ENCODE measurements at regions not wholly inside any gene's neighbourhood (a gene's known extent, or its start where the extent isn't known, plus 50 kb on each side); places are given as distances from the start of the nearest gene placed in this dataset. TPM values are rescaled to one million over a fixed set of nuclear protein-coding genes. Genes with fewer than 3 reads are reported as not detected.

GRCh38 chr7:39894904-39895303 lies 55.2 kb upstream of the CDK13 start:
- TF ChIP-seq CTCF (IDR thresholded peaks at IDR 0.05) (no peak), POLR2A (IDR thresholded peaks at IDR 0.05) (no peak), POLR2AphosphoS5 (IDR thresholded peaks at IDR 0.05; ENCODE audit: insufficient read depth in 1 of 2, low read depth in 1 of 2) (no peak)
- no peak overlapping the region for H3K4me3 ChIP-seq
- H3K9me3 ChIP-seq = no peaks in the 10 kb centered on the region
- intact Hi-C loops (cut with DNase I) = loop anchor here (10.0 kb wide), 1 partner anchor 160 kb away; no protein-coding TSS in a partner anchor
- H3K27me3 ChIP-seq = no peaks in the 10 kb centered on the region
- no peaks in the 10 kb centered on the region for H3K36me3 ChIP-seq
- DNase-seq (ENCODE audit: extremely low spot score in 2 of 2) = peak; percentile 42 to 43
- no peak overlapping the region for H3K27ac ChIP-seq
- no peaks in the 10 kb centered on the region for H3K4me1 ChIP-seq

- no peaks in the 10 kb centered on the region for H3K27me3 ChIP-seq
- H3K4me1 ChIP-seq = no peaks in the 10 kb centered on the region
- no peak overlapping the region for H3K4me3 ChIP-seq
- peak; percentile 14 to 52 for DNase-seq (ENCODE audit: extremely low spot score in 2 of 2)
- TF ChIP-seq CTCF (IDR thresholded peaks at IDR 0.05) (no peak), POLR2A (IDR thresholded peaks at IDR 0.05) (no peak), POLR2AphosphoS5 (IDR thresholded peaks at IDR 0.05; ENCODE audit: insufficient read depth in 1 of 2, low read depth in 1 of 2) (no peak)
- no peaks in the 10 kb centered on the region for H3K36me3 ChIP-seq
- H3K9me3 ChIP-seq = no peaks in the 10 kb centered on the region
- intact Hi-C loops (cut with DNase I) = loop anchor here (10.0 kb wide), 1 partner anchor 158 kb away; no protein-coding TSS in a partner anchor
- H3K27ac ChIP-seq = no peak overlapping the region
Observed at GRCh38 chr7:39896840-39897239, 53.2 kb upstream of the CDK13 start.

- peak; percentile 13 to 46 for DNase-seq (ENCODE audit: extremely low spot score in 2 of 2)
- H3K27me3 ChIP-seq = no peaks in the 10 kb centered on the region
- intact Hi-C loops (cut with DNase I) = loop anchor here (10.0 kb wide), 1 partner anchor 156 kb away; no protein-coding TSS in a partner anchor
- no peak for TF ChIP-seq POLR2AphosphoS5 (IDR thresholded peaks at IDR 0.05; ENCODE audit: insufficient read depth in 1 of 2, low read depth in 1 of 2)
- no peak for TF ChIP-seq POLR2A (IDR thresholded peaks at IDR 0.05)
- no peak for TF ChIP-seq CTCF (IDR thresholded peaks at IDR 0.05)
- H3K4me1 ChIP-seq = no peaks in the 10 kb centered on the region
- no peak overlapping the region for H3K4me3 ChIP-seq
- H3K27ac ChIP-seq = no peak overlapping the region
- H3K36me3 ChIP-seq = no peaks in the 10 kb centered on the region
- no peaks in the 10 kb centered on the region for H3K9me3 ChIP-seq
Observed at GRCh38 chr7:39898867-39899266, 51.2 kb upstream of the CDK13 start.

Small RNAs in the stretch of these regions (small RNA-seq; reads per million reads assigned to genes)
- gene RN7SL496P = not detected
- gene RNU6-719P = not detected

Data from vagina (tissue), 2 donors.